WTC11 (cell line): ENCODE measurements at regions not wholly inside any gene's neighbourhood (a gene's known extent, or its start where the extent isn't known, plus 50 kb on each side); places are given as distances from the start of the nearest gene placed in this dataset.

ENCODE experiments used
- ATAC-seq: fragments of 200-7000 bp; cut with Tn5 transposase; 2 replicates; pipeline ENCODE4 v1.10.0; 2021; ENCODE audit warnings: mild to moderate bottlenecking, moderate library complexity
- CTCF ChIA-PET: fragments of 300-600 bp; sonication (Branson Sonifier 250); formaldehyde crosslinking; loops from one replicate; lab custom pipeline; 2021; ENCODE audit warnings: antibody characterized with exemption; lab: Charles Lee
- POLR2A ChIA-PET: fragments of 350-600 bp; sonication (Branson Sonifier 250); formaldehyde crosslinking; loops from one replicate; lab custom pipeline; 2021; ENCODE audit warnings: antibody characterized with exemption; lab: Charles Lee
- DNase-seq: peaks from one replicate; pipeline ENCODE4 v3.0.0; 2021; ENCODE audit warnings: low spot score
- H3K27ac Mint-ChIP-seq: 2 replicates; pipeline ENCODE4 v1.8.0; 2021; ENCODE audit warnings: mixed read lengths
- H3K27me3 Mint-ChIP-seq: 2 replicates; pipeline ENCODE4 v1.8.0; 2021; ENCODE audit warnings: low read depth, mild to moderate bottlenecking, moderate library complexity, mixed read lengths
- H3K36me3 Mint-ChIP-seq: 2 replicates; pipeline ENCODE4 v1.8.0; 2021; ENCODE audit warnings: mixed read lengths
- H3K4me1 Mint-ChIP-seq: 2 replicates; pipeline ENCODE4 v1.8.0; 2022; ENCODE audit warnings: mixed read lengths
- H3K4me3 Mint-ChIP-seq: 2 replicates; pipeline ENCODE4 v1.8.0; 2021; ENCODE audit warnings: mild to moderate bottlenecking, moderate library complexity, mixed read lengths
- H3K9me3 Mint-ChIP-seq: 2 replicates; pipeline ENCODE4 v1.8.0; 2021; ENCODE audit warnings: mixed read lengths
- CBFB ChIP-seq: sonication (generic); formaldehyde crosslinking; IDR thresholded peaks from 2 replicates; pipeline ENCODE4 v1.8.1; 2022; ENCODE audit warnings: mild to moderate bottlenecking, low read depth, missing genetic modification reagents
- ELF4 ChIP-seq: sonication (generic); formaldehyde crosslinking; IDR thresholded peaks from 2 replicates; pipeline ENCODE4 v1.8.1; 2022; ENCODE audit warnings: low read depth, mild to moderate bottlenecking, moderate library complexity, missing genetic modification reagents
- EMX1 ChIP-seq: fragments of 250-450 bp; sonication (Bioruptor Pico); IDR thresholded peaks from 2 replicates; pipeline ENCODE4 v1.8.0; 2021; ENCODE audit warnings: mild to moderate bottlenecking
- FOXJ3 ChIP-seq: sonication (generic); formaldehyde crosslinking; IDR thresholded peaks from 2 replicates; pipeline ENCODE4 v1.9.0; 2021; ENCODE audit warnings: missing genetic modification reagents, mild to moderate bottlenecking, borderline replicate concordance
- FOXK1 ChIP-seq: sonication (generic); formaldehyde crosslinking; IDR thresholded peaks from 2 replicates; pipeline ENCODE4 v1.8.0; 2022; ENCODE audit warnings: mild to moderate bottlenecking, moderate library complexity, missing genetic modification reagents
- GABPB1 ChIP-seq: sonication (generic); formaldehyde crosslinking; IDR thresholded peaks from 2 replicates; pipeline ENCODE4 v1.8.1; 2023; ENCODE audit warnings: mild to moderate bottlenecking, missing genetic modification reagents
- HMGXB4 ChIP-seq: sonication (generic); formaldehyde crosslinking; IDR thresholded peaks from 2 replicates; pipeline ENCODE4 v1.8.1; 2023; ENCODE audit warnings: mild to moderate bottlenecking, moderate library complexity, missing genetic modification reagents
- KAT7 ChIP-seq: sonication (generic); formaldehyde crosslinking; IDR thresholded peaks from 2 replicates; pipeline ENCODE4 v1.8.1; 2023; ENCODE audit warnings: missing genetic modification reagents, mild to moderate bottlenecking, borderline replicate concordance
- MXD4 ChIP-seq: fragments of 250-450 bp; sonication (Bioruptor Pico); IDR thresholded peaks from 2 replicates; pipeline ENCODE4 v1.8.0; 2021; ENCODE audit warnings: mild to moderate bottlenecking, moderate library complexity, borderline replicate concordance
- NR1H2 ChIP-seq: sonication (generic); formaldehyde crosslinking; IDR thresholded peaks from 2 replicates; pipeline ENCODE4 v1.9.0; 2021; ENCODE audit warnings: mild to moderate bottlenecking, moderate library complexity, missing genetic modification reagents
- RORB ChIP-seq: fragments of 250-450 bp; sonication (Bioruptor Pico); IDR thresholded peaks from 2 replicates; pipeline ENCODE4 v1.9.0; 2021; ENCODE audit warnings: mild to moderate bottlenecking
- SP1 ChIP-seq: sonication (generic); formaldehyde crosslinking; conservative IDR thresholded peaks from 2 replicates; pipeline ENCODE4 v1.8.1; 2022; ENCODE audit warnings: missing genetic modification reagents
- TP53 ChIP-seq: sonication (generic); formaldehyde crosslinking; IDR thresholded peaks from 2 replicates; pipeline ENCODE4 v1.8.1; 2023; ENCODE audit warnings: mild to moderate bottlenecking, missing genetic modification reagents
- ZMAT4 ChIP-seq: fragments of 250-450 bp; sonication (Bioruptor Pico); IDR thresholded peaks from 2 replicates; pipeline ENCODE4 v1.9.0; 2021; ENCODE audit warnings: mild to moderate bottlenecking
- ZNF232 ChIP-seq: sonication (generic); formaldehyde crosslinking; IDR thresholded peaks from 2 replicates; pipeline ENCODE4 v1.8.0; 2022; ENCODE audit warnings: mild to moderate bottlenecking, missing genetic modification reagents
- ZNF263 ChIP-seq: sonication (generic); formaldehyde crosslinking; IDR thresholded peaks from 2 replicates; pipeline ENCODE4 v1.8.1; 2022; ENCODE audit warnings: low read depth, mild to moderate bottlenecking, moderate library complexity, missing genetic modification reagents
- ZNF416 ChIP-seq: fragments of 250-450 bp; sonication (Bioruptor Pico); IDR thresholded peaks from 2 replicates; pipeline ENCODE4 v1.9.0; 2021; ENCODE audit warnings: mild to moderate bottlenecking, inconsistent platforms
- TF ChIP-seq, protein P1 (sequence below): sonication (generic); formaldehyde crosslinking; IDR thresholded peaks from 2 replicates; pipeline ENCODE4 v1.8.0; 2022; ENCODE audit warnings: mild to moderate bottlenecking, missing genetic modification reagents
- TF ChIP-seq, protein P2 (sequence below): fragments of 250-450 bp; sonication (Bioruptor Pico); IDR thresholded peaks from 2 replicates; pipeline ENCODE4 v1.9.0; 2021; ENCODE audit warnings: mild to moderate bottlenecking
- TF ChIP-seq, protein P3 (sequence below): fragments of 250-450 bp; sonication (Bioruptor Pico); IDR thresholded peaks from 2 replicates; pipeline ENCODE4 v1.9.0; 2021; ENCODE audit warnings: moderate library complexity, mild to moderate bottlenecking, inconsistent platforms, borderline replicate concordance
- TF ChIP-seq, protein P4 (sequence below): sonication (generic); formaldehyde crosslinking; IDR thresholded peaks from 2 replicates; pipeline ENCODE4 v1.8.1; 2023; ENCODE audit warnings: mild to moderate bottlenecking, missing genetic modification reagents, borderline replicate concordance

- TF ChIP-seq ZNF416 (CRISPR knock-in tag), result no peak
- TF ChIP-seq, protein P1, sequence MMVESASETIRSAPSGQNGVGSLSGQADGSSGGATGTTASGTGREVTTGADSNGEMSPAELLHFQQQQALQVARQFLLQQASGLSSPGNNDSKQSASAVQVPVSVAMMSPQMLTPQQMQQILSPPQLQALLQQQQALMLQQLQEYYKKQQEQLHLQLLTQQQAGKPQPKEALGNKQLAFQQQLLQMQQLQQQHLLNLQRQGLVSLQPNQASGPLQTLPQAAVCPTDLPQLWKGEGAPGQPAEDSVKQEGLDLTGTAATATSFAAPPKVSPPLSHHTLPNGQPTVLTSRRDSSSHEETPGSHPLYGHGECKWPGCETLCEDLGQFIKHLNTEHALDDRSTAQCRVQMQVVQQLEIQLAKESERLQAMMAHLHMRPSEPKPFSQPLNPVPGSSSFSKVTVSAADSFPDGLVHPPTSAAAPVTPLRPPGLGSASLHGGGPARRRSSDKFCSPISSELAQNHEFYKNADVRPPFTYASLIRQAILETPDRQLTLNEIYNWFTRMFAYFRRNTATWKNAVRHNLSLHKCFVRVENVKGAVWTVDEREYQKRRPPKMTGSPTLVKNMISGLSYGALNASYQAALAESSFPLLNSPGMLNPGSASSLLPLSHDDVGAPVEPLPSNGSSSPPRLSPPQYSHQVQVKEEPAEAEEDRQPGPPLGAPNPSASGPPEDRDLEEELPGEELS (CRISPR knock-in tag), result no peak
- no peak for TF ChIP-seq FOXJ3 (CRISPR knock-in tag)
- no peak for TF ChIP-seq GABPB1
- TF ChIP-seq, protein P2, sequence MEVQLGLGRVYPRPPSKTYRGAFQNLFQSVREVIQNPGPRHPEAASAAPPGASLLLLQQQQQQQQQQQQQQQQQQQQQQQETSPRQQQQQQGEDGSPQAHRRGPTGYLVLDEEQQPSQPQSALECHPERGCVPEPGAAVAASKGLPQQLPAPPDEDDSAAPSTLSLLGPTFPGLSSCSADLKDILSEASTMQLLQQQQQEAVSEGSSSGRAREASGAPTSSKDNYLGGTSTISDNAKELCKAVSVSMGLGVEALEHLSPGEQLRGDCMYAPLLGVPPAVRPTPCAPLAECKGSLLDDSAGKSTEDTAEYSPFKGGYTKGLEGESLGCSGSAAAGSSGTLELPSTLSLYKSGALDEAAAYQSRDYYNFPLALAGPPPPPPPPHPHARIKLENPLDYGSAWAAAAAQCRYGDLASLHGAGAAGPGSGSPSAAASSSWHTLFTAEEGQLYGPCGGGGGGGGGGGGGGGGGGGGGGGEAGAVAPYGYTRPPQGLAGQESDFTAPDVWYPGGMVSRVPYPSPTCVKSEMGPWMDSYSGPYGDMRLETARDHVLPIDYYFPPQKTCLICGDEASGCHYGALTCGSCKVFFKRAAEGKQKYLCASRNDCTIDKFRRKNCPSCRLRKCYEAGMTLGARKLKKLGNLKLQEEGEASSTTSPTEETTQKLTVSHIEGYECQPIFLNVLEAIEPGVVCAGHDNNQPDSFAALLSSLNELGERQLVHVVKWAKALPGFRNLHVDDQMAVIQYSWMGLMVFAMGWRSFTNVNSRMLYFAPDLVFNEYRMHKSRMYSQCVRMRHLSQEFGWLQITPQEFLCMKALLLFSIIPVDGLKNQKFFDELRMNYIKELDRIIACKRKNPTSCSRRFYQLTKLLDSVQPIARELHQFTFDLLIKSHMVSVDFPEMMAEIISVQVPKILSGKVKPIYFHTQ (CRISPR knock-in tag), result no peak
Observed at GRCh38 chr6:106773996-106774629, 144.7 kb downstream of the QRSL1 start (continued).

GRCh38 chr6:106773522-106773921 is 144.1 kb downstream of the QRSL1 start:
- Mint-ChIP-seq H3K4me1 (peaks cover 14% of the 10 kb centered on the region), H3K9me3 (peaks cover 29% of the 10 kb centered on the region), H3K27me3 (no peaks in the 10 kb centered on the region), H3K4me3 (no peak overlapping the region), H3K27ac (peak overlapping the region; percentile 73; the same call in 1 of the 2 replicates), H3K36me3 (peaks cover 19% of the 10 kb centered on the region)
- CTCF ChIA-PET, result interaction anchor here (0.8 to 1.1 kb wide), 2 partner anchors 24 to 224 kb away, joined by 3 read pairs; no protein-coding TSS in a partner anchor
- TF ChIP-seq ZNF263, result no peak
- TF ChIP-seq, protein P1 (CRISPR knock-in tag), result no peak
- TF ChIP-seq NR1H2 (CRISPR knock-in tag), result no peak
- TF ChIP-seq, protein P3, sequence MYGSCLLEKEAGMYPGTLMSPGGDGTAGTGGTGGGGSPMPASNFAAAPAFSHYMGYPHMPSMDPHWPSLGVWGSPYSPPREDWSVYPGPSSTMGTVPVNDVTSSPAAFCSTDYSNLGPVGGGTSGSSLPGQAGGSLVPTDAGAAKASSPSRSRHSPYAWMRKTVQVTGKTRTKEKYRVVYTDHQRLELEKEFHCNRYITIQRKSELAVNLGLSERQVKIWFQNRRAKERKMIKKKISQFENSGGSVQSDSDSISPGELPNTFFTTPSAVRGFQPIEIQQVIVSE (CRISPR knock-in tag), result no peak
- TF ChIP-seq, protein P4, sequence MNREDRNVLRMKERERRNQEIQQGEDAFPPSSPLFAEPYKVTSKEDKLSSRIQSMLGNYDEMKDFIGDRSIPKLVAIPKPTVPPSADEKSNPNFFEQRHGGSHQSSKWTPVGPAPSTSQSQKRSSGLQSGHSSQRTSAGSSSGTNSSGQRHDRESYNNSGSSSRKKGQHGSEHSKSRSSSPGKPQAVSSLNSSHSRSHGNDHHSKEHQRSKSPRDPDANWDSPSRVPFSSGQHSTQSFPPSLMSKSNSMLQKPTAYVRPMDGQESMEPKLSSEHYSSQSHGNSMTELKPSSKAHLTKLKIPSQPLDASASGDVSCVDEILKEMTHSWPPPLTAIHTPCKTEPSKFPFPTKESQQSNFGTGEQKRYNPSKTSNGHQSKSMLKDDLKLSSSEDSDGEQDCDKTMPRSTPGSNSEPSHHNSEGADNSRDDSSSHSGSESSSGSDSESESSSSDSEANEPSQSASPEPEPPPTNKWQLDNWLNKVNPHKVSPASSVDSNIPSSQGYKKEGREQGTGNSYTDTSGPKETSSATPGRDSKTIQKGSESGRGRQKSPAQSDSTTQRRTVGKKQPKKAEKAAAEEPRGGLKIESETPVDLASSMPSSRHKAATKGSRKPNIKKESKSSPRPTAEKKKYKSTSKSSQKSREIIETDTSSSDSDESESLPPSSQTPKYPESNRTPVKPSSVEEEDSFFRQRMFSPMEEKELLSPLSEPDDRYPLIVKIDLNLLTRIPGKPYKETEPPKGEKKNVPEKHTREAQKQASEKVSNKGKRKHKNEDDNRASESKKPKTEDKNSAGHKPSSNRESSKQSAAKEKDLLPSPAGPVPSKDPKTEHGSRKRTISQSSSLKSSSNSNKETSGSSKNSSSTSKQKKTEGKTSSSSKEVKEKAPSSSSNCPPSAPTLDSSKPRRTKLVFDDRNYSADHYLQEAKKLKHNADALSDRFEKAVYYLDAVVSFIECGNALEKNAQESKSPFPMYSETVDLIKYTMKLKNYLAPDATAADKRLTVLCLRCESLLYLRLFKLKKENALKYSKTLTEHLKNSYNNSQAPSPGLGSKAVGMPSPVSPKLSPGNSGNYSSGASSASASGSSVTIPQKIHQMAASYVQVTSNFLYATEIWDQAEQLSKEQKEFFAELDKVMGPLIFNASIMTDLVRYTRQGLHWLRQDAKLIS (CRISPR knock-in tag), result no peak
- no peak for TF ChIP-seq RORB (CRISPR knock-in tag)
- no peak for TF ChIP-seq TP53 (CRISPR knock-in tag)
- no peak for TF ChIP-seq ZMAT4
- no peak for TF ChIP-seq CBFB
- TF ChIP-seq GABPB1, result no peak
- no peak for TF ChIP-seq HMGXB4 (CRISPR knock-in tag)
- no peak for TF ChIP-seq MXD4 (CRISPR knock-in tag)
- TF ChIP-seq SP1 (CRISPR knock-in tag), result no peak
- TF ChIP-seq ZNF232 (CRISPR knock-in tag), result no peak
- TF ChIP-seq EMX1 (CRISPR knock-in tag), result no peak
- no peak for TF ChIP-seq KAT7 (CRISPR knock-in tag)
- no peak for TF ChIP-seq ELF4
- no peak for TF ChIP-seq FOXK1
- POLR2A ChIA-PET, result no interaction called here
- ATAC-seq (no peak), DNase-seq (no peak)
